ENCODE measurements at regions not wholly inside any gene's neighbourhood (a gene's known extent, or its start where the extent isn't known, plus 50 kb on each side); places are given as distances from the start of the nearest gene placed in this dataset.

- H2AFZ ChIP-seq (ENCODE audit: control insufficient read depth, low read length), result no peak overlapping the region
- no peaks in the 10 kb centered on the region for H3K27me3 ChIP-seq (ENCODE audit: control insufficient read depth, extremely low read depth, insufficient read depth, low read length)
- no peaks in the 10 kb centered on the region for H3K36me3 ChIP-seq (ENCODE audit: control insufficient read depth in 2 of 2, extremely low read depth in 1 of 2, insufficient read depth in 2 of 2, low read length in 2 of 2)
- H3K79me2 ChIP-seq (ENCODE audit: control insufficient read depth, insufficient read depth, low read length), result no peaks in the 10 kb centered on the region
- H3K27ac ChIP-seq (ENCODE audit: control insufficient read depth, insufficient read depth, low read length), result no peak overlapping the region
- dilution Hi-C loops (cut with MboI; ENCODE audit: extremely low pct_ligation_motif_present, low sequenced_read_pairs), result no loop called here
- no peaks in the 10 kb centered on the region for H3K9me3 ChIP-seq (ENCODE audit: control insufficient read depth, low read depth, low read length)
- H3K4me1 ChIP-seq (ENCODE audit: control insufficient read depth, extremely low read depth, insufficient read depth, low read length), result no peaks in the 10 kb centered on the region
- H3K9ac ChIP-seq (ENCODE audit: control insufficient read depth, extremely low read depth, insufficient read depth, low read length), result no peak overlapping the region
- DNase-seq (ENCODE audit: low read depth, low spot score) (no peak), FAIRE-seq (no peak)
- no peak overlapping the region for H3K4me3 ChIP-seq (ENCODE audit: control insufficient read depth in 2 of 3, extremely low read depth in 1 of 3, insufficient read depth in 2 of 3, low read depth in 1 of 3, low read length in 3 of 3)
- no peaks in the 10 kb centered on the region for H3K9me1 ChIP-seq (ENCODE audit: control insufficient read depth, extremely low read depth, insufficient read depth, low read length)
- TF ChIP-seq EZH2 (IDR thresholded peaks at IDR 0.05; ENCODE audit: low read length), result no peak
- TF ChIP-seq, protein P1, sequence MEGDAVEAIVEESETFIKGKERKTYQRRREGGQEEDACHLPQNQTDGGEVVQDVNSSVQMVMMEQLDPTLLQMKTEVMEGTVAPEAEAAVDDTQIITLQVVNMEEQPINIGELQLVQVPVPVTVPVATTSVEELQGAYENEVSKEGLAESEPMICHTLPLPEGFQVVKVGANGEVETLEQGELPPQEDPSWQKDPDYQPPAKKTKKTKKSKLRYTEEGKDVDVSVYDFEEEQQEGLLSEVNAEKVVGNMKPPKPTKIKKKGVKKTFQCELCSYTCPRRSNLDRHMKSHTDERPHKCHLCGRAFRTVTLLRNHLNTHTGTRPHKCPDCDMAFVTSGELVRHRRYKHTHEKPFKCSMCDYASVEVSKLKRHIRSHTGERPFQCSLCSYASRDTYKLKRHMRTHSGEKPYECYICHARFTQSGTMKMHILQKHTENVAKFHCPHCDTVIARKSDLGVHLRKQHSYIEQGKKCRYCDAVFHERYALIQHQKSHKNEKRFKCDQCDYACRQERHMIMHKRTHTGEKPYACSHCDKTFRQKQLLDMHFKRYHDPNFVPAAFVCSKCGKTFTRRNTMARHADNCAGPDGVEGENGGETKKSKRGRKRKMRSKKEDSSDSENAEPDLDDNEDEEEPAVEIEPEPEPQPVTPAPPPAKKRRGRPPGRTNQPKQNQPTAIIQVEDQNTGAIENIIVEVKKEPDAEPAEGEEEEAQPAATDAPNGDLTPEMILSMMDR (optimal IDR thresholded peaks at IDR 0.05 in 1 of 3, IDR thresholded peaks at IDR 0.05 in 1 of 3, conservative IDR thresholded peaks at IDR 0.05 in 1 of 3; ENCODE audit: extremely low read depth in 1 of 3, insufficient read depth in 2 of 3, low read length in 3 of 3), result no peak
- H4K20me1 ChIP-seq (ENCODE audit: control insufficient read depth, extremely low read depth, insufficient read depth, low read length), result no peaks in the 10 kb centered on the region
- no peak overlapping the region for H3K4me2 ChIP-seq (ENCODE audit: control insufficient read depth, extremely low read depth, insufficient read depth, low read depth, low read length)
These were observed 182.8 kb upstream of the ZNF804B start for GRCh38 chr7:88576720-88577119.

DNA sequence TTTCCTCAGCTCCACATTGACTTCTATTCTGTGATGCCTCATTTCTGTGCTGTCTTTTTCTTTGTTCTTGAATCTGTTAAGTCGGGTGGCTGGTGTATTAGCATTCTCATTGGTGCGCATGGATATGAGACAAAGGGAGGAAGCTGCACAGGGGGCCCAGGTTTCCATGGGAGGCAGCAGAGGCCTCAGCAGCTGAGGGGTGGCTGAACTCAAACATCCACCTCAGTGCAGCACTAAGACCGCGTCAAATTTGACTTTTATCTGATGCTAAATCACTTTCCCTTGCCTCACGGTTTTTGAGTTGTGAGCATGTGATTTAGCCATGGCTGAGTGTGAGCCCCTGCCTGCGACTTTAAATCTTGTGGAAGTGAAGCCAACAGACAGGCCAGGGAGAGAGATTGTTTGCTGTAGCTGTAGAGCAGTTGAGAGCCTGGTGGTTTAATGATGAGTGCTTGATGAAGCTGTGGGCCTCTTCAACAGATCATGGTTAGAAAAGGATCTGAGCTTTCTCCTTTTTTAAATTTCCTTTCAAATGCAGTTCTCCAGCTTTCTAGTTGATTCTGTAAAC is 193.3 kb upstream of the ZNF804B start:
- Histone ChIP-seq H3K9me1 (ENCODE audit: control insufficient read depth, extremely low read depth, insufficient read depth, low read length) (no peaks in the 10 kb centered on the region), H3K36me3 (ENCODE audit: control insufficient read depth in 2 of 2, extremely low read depth in 1 of 2, insufficient read depth in 2 of 2, low read length in 2 of 2) (no peaks in the 10 kb centered on the region), H3K9ac (ENCODE audit: control insufficient read depth, extremely low read depth, insufficient read depth, low read length) (no peak overlapping the region), H2AFZ (ENCODE audit: control insufficient read depth, low read length) (no peak overlapping the region), H3K27ac (ENCODE audit: control insufficient read depth, insufficient read depth, low read length) (no peak overlapping the region), H3K4me2 (ENCODE audit: control insufficient read depth, extremely low read depth, insufficient read depth, low read depth, low read length) (no peak overlapping the region), H3K79me2 (ENCODE audit: control insufficient read depth, insufficient read depth, low read length) (no peaks in the 10 kb centered on the region), H3K27me3 (ENCODE audit: control insufficient read depth, extremely low read depth, insufficient read depth, low read length) (no peaks in the 10 kb centered on the region), H3K9me3 (ENCODE audit: control insufficient read depth, low read depth, low read length) (no peaks in the 10 kb centered on the region), H4K20me1 (ENCODE audit: control insufficient read depth, extremely low read depth, insufficient read depth, low read length) (no peaks in the 10 kb centered on the region), H3K4me3 (ENCODE audit: control insufficient read depth in 2 of 3, extremely low read depth in 1 of 3, insufficient read depth in 2 of 3, low read depth in 1 of 3, low read length in 3 of 3) (no peak overlapping the region), H3K4me1 (ENCODE audit: control insufficient read depth, extremely low read depth, insufficient read depth, low read length) (no peaks in the 10 kb centered on the region)
- dilution Hi-C loops (cut with MboI; ENCODE audit: extremely low pct_ligation_motif_present, low sequenced_read_pairs), result no loop called here
- FAIRE-seq (no peak), DNase-seq (ENCODE audit: low read depth, low spot score) (no peak)
- TF ChIP-seq, protein P1 (optimal IDR thresholded peaks at IDR 0.05 in 1 of 3, IDR thresholded peaks at IDR 0.05 in 1 of 3, conservative IDR thresholded peaks at IDR 0.05 in 1 of 3; ENCODE audit: extremely low read depth in 1 of 3, insufficient read depth in 2 of 3, low read length in 3 of 3), result no peak
- no peak for TF ChIP-seq EZH2 (IDR thresholded peaks at IDR 0.05; ENCODE audit: low read length)
